Stimulated activated CD4-positive, alpha-beta T cell treated with anti-CD3 and anti-CD28 coated beads, Interleukin-1b, Interleukin-23, amount 100 ng/mL, for 1 hour (primary cell): ENCODE measurements at regions not wholly inside any gene's neighbourhood (a gene's known extent, or its start where the extent isn't known, plus 50 kb on each side); places are given as distances from the start of the nearest gene placed in this dataset.
A peak's percentile ranks its signal among the peaks of the same experiment; 100 is the strongest.

Source experiments
- DNase-seq, 2 donors: peaks; one replicate each; pipeline ENCODE4 v3.0.0-alpha.2; 2020; ENCODE audit warnings: low read depth in 2 of 2

DNA sequence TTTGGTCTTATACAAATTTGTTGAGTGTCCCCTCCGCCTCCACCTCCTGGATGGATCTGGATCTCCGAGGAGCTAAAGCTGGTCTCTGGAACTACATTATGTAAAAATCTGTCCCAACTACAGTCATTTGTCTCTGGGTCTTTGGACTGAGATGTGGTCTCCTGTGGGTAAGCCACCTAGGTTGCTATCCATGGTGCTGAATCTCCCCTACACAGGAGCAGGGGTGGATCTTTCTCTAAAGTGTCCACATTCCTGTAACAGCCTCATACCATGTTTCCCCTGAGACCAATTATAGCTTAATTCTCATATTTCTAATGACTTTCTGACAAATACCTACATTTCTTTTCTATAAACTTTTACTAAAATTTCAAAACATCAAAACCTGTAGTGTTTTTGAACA is 625.8 kb downstream of the TAFA4 start:
- DNase-seq: no peak

DNA sequence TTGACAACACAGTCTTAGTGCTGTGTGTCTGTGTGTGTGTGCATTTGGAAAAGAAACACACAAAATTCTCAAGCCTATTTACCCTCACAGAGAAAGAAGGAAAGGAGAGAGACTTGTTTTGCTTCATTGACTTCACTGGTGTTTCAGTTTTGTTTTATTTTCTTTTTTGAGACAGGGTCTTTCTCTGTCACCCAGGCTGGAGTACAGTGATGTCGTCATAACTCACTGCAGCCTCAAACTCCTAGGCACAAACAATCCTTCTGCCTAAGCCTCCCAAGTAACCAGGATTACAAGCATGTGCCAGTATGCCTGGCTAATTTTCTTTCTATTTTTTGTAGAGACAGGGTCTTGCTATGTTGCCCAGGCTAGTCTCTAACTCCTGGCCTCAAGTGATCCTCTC is 636.9 kb downstream of the TAFA4 start:
- no peak for DNase-seq

DNA sequence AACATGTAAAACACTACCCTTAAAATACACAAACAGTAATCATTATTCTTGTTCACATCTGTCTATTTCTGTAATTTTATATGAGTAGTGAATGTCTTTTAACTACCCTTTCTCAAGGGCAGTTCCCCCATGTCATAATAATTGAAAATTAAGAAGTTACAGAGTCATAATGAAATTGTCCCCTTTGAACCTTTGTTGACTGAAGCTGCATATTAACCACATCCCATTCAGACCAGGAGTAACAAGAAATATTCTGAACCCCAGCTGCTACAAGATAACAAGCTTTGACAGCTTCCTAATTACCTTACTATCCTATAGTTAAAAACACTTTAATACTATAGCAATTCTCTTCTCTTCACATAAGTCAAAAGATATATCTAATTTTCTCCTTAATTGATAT is 635.9 kb upstream of the SUCLG2 start:
- DNase-seq: no peak

DNA sequence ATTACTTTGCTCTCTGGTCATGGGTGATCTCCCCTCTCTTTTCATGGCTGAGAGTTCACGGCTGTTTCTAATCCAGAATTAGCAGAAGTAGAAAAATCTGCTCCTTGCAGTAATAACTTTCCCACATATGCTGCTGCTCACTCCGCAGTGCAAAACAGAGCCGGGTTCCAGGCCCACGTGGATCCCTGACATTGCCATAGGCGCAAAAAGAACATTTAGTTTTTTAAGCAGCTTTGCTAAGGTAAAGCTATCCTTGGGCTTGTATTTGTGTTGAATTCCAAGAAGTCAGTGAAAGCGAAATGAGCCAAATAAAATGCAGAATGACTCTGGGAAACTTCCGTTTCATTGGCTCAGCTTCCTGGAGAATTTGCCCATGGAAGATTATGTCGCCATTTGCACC is 633.7 kb upstream of the SUCLG2 start:
- no peak for DNase-seq

DNA sequence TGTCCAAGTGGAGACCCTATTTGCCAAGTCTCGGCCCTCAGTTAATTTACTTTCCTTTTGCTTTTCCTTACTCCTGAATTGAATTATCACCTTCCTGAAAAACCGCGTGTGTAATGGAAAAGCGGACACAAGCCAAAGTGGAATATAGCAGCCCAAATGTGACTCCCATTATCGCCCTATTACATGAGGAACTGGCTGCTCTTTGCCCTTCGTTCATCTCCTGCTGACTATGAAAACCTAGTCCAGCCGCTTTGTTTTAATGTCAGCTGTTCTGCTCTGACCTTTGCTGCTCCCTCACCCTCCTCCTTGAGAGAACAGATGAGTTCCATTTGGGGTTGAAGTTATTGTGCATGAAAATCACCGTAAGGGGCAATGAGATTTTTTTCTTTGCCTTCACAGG is 632.7 kb upstream of the SUCLG2 start:
- DNase-seq: no peak

DNA sequence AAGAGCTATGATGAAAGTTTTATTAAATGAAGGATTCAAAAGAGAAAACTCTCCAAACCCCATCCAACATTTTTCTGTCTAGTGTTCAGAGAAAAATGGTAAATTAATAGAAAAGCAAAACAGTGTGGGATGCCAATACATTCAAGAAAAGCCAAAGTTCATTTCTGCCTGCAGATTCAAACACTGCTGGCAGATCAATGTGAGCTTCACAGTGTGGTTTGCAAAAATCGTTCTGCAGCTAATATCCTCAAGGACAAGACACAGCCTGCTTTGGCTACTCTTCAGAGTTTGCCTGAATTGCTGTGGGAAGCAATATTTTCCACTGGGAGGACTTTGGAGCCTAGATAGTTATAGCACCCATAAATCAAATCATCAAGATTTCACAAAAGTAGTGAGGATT is 619.9 kb upstream of the SUCLG2 start:
- no peak for DNase-seq

DNA sequence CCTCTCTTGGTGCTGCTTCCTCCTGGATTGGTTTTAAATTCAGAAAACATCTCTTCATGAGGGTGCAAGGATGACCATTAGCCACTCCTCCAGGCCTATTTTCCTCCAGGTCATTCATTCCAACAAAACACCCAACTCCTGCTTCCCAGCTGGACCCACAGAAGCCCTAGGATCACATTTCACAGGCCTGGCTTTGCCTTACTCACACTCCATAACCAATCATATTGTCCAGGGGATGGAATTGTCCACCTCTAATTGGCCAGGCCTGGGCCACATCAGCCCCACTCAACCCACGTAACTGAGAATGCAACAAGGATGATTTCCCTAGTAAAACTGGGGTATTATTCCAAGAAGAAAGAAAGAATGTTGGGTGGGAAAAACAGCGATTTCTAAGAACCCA is 616.7 kb upstream of the SUCLG2 start:
- DNase-seq: no peak

DNA sequence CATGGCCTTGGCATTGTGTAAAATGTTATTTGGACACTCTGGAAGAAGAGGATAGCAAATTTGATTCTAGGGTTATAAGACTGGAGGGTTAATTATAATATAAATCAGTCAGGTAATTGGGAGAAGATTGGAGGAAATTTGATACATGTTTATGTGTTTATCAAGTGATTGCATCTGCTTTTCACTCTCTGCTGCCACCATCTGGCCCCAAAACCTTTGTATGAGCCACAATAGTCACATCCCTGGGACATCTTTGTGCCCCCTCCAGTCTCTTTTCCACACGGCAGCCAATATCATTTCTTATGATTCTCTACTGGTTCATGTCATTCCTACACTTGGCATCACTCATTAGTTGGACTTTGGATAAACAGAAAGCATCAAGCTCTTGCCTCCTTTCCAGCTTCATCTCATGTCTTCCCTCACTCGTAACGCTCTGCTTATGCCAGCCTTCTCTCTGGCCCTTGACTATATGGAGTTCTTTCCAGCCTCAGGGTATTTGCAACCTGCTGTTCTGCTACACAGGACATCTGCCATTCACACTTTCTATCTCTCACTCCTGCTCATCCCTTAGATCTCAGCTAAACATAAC is 602.3 kb upstream of the SUCLG2 start:
- peak in 1 of 2 donors; percentile 2 for DNase-seq

DNA sequence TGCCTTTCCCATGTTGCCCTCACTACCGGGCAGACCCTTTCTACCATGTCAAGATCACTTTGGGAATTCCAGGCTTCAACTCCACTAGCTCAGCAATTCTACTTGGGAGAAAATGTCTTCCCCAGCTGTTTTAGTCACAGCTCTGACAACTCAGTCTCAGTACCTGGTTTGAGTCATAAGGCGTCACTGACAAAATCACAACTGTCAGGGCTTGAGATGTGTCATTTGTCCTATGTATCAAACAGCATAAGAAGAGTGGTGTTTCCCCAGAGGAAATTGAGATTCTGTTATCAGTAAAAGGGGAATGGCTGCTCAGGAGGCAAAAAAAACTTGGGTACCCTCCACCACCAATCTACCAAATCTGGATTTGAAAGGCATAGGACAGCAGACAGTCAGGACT is 594.9 kb upstream of the SUCLG2 start:
- DNase-seq: no peak

DNA sequence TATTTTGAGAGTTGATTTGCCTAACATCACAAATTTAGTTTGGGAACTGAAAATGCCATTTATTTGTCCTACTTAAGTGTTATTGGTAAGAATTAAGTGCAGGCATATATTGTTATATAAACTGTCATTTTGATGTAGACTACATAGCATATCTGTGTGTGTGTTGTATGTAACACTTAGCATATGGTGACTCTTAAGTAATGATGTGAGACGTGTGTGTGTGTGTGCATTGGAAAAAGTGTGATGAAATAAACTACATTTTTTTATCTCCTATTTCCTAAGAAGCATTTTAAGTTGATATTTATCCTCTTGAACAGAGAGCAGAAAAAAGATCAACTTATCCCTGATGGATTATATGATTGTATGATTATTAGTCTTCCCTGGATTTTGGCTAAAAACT is 588.2 kb upstream of the SUCLG2 start:
- DNase-seq: no peak

DNA sequence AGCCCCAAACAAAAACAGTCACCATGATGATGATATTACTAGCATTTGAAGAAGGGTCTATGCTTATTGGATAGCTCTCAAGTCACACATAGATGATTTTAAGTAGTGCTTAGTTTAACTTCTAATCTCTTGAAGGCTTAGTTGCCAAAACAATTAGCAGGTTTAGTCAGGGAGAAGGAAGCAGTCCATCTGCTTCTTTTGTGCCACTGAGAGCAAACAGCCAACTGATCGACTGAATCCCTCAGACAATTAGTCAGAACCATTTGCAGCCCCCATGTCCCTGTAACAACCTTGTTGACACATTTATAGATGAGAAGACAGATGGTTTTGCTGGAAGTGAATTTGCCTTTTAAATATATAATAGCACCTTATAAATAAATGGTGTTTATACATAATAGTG is 585.1 kb upstream of the SUCLG2 start:
- DNase-seq: no peak

DNA sequence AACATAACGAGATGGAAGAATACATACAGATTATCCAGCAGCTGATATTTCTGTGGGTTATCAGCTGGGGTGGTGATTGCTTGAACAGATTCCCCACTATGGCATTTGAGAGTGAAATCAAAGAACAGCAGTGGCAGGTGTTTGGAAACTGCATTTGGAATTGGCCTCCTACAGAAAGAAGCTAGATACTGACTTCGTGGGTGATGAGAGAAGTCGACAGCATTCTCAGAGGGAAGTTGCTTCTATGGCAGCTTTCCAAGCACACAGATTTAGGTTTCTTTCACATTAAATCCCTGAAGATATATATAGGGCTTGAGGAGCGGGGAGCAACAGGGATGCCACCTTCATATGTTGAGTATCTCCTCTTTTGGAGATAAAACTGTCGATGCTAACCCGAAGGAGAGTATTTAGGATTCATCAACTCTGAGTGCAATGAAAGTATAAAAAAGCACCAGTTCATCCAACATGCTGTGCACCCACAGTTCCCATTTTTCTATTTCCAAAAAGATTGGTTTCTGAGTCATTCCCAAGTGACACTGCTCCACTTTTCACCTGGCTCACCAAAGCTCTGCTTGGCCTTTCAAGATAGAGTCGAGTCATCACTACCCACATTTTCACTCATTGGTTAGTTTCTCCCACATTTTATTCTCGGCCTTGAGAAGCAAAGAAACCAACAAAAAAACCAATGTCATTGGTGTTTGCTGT is 579.8 kb upstream of the SUCLG2 start:
- no peak for DNase-seq

DNA sequence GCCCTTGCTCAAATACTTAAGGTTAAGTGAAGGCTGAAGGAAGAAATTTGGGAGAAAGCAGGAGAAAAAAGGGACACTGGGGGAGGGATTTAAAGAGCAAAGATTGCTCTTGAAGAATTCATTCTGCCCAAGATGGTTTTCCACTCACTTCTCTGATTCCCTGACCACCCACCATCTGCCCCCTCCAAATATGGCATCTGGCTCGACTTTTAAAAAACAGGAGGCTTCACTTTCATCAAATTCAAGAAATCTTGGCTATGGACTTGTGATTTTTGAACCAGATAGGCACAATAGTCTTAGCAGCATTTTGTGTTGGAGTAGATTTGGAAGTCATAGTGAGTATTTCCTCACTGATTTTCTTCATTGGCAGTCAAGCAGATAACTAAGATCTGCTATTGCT is 574.4 kb upstream of the SUCLG2 start:
- no peak for DNase-seq

DNA sequence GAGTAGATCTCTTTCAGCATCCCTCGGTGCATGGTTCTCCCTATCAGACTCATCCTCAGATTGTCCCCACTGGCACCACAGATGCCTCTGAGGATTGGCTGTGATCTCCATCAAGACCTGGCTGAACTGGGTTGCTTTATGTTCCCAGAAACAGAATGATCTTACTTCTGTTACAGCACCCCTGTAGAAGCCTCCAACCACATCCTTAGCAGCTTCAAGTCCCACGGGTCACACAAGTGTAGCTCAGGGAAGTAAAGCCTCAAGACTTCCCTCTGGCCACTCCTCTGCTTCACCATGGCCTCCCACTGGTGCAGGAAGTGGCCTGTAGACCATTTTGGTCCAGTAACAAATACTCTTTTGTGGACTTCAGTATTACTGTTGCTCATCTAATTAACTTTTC is 566.4 kb upstream of the SUCLG2 start:
- DNase-seq: no peak

DNA sequence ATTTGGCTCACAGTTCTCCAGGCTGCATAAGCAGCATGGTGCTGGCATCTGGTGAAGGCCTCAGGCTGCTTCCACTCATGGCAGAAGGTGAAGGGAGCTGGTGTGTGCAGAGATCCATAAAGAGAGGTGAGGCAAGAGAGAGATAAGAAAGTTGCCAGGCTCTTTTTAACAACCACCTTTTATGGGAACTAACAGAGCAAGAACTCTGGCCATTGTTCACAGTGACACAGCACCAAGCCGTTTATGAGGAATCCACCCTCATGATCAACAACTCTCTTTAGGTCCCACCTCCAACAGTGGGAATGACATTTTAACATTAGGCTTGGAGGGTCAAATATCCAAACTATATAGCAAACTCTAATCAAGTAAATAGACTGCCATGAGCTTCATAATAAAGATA is 557.2 kb upstream of the SUCLG2 start:
- DNase-seq: no peak

DNA sequence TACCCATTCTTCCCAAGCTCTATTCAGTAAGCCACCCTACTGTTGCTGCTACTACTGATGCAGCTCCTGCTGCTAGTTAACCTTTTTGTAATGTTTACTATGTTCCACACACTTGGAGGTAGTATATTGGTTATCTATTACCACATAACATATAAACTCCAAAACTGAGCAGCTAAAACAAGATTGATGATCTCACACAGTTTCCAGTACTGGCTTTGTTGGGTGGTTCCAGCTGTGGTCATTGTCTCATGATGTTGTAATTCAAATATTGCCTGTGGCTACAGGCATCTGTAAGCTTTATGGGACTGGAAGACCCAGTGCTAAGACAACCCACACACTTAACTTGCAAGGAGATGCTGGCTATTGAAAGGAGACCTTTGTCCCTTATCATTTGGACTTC is 556.2 kb upstream of the SUCLG2 start:
- DNase-seq: no peak

DNA sequence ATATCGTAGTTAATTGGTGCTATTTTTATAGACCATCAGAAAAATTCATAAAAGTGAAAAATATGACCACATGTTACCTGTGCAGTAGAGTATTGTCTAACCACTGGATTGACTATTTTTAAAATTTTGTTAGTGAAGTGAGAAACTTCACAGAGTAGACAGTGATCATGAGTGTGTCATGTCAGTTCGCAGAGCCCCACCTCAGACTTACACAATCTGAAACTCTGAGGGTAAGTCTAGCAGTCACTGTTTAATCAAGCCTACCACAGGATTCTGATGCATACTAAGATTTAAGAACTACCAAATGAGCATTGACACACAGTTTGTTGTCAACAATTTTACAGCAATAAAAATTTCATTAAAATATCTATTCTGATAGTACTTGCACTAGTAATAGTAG is 552.9 kb upstream of the SUCLG2 start:
- no peak for DNase-seq

DNA sequence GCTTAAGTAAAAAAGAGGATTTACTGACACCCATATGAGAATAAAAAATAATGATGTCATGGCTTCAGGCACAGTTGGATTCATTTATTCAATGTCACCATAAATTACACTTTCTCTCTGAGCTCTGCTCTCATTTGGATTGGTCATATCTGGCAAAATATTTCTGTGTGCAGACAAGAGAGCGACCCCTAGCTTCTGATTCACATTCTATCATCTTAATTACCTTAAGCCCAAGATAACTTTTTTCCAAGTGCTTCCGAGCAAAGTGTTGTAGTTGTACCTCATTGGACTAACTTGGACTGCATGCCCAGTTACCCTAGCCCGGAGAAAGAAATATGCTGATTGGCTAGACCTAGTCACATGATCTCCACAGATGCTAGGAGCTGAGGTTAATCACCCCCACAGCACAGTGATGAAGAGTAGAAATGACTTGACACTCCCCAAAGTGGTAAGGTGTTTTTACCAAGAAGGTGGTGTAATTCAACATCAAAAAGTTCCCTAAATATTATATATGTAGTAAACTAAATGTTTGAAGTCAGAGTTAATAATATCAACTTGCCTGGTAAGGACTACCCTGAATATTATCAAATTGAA is 552.2 kb upstream of the SUCLG2 start:
- no peak for DNase-seq

DNA sequence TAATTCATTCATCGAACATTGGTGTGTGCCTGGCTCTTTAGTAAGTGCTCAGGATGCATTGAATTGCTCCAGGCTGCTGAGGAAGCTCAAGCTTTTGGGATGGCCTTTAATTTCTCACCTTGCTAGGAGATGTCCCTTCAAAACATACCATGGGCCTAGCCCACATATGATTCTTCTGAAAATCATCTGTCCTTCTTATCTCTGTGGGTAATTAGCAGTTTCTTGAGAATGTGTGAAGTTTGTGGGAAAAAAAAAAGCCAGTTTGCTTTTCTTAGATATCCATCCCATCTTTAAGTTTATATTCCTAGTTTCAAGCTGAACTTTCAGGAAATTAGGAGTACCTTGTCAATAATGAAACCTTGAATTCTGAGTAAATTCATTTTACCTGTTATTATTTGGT is 532.3 kb upstream of the SUCLG2 start:
- DNase-seq: no peak

DNA sequence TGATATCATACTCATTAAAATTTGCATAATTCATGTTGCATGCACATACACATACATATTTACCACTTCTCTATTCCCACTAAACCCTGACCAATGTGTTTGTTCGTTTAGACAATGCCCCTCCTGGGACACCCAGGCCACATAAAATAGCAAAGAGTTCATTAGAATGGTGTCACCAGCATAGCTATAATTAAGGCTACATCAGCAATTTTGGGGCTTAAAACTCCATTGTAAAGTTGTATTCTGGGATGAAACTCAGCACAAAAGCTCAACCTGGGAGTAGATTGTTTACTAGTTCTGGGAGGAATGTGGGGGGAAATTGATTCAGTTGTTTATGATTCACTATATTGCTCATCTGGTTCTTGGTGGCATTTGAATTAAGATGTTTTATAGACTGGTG is 522.2 kb upstream of the SUCLG2 start:
- DNase-seq: no peak

DNA sequence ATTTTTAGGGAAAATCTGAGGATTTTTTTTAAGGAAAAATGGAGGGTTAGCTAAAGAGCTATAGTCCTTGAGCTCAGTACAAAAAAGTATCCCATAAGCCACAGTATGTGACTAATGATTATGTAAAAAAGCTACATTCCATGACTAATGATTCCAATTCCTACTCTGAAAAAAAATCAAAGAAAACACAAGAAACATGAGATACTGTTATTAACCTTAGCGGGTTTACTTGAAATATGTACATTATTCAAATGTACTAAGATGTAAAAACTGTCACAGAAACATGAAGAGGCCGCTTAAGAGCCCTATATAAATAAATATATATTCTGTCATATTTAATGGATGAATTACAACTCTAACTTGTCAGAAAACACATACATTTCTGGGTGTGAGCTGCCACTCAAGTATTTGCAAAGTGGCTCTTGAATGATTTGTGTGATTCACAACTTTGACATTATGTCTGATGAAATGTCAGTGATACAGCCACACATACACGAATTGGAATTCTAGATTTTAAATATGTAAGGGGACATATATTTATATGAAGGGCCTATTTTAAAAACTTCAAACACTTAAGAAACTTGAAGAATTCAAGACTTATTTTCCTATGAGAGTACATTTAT is 518.7 kb upstream of the SUCLG2 start:
- DNase-seq: no peak

DNA sequence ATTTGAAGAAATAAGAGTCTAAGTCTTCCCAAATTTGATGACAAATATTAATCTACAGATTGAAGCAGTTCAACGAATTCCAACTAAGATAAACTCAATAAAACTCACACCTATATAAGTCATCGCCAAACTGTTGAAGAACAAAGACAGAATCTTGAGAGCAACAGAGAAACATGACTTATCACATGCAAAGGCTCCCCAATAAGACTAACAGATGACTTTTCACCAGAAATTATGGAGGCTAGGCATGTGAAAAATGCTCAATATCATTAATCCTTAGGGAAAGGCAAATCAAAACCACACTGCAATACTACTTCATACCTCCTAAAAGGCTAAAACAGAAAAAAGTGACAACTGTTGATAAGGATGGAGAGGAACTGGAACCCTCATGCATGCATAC is 517.6 kb upstream of the SUCLG2 start:
- no peak for DNase-seq

DNA sequence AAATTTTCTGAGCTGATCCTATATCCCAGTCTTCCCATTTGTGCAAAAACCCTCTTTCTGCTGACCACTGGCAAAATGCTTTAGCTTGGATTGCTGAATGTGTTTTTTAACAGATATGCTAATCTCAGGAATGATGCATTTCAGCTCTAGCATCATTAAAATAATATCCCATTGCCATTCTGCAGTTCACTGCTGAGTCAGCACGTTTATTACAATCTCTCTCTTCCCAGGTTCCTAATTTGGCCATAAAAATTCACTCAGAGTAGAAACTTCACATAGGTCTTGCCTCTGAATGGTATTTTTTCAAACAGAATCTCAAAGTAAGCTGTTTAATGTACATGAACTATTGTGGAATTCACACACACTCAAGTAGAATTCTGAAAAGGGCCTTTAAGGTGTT is 509.6 kb upstream of the SUCLG2 start:
- no peak for DNase-seq
